ENCODE measurements at regions not wholly inside any gene's neighbourhood (a gene's known extent, or its start where the extent isn't known, plus 50 kb on each side); places are given as distances from the start of the nearest gene placed in this dataset.
"Not testable (repeated sequence)": the region's sequence is repeated elsewhere in the genome, so short reads cannot be mapped to it uniquely, and the experiment has no call there.

GRCh38 chr21:36591326-36591970 lies 107.5 kb upstream of the SIM2 start:
- no peak for DNase-seq (ENCODE audit: low spot score)

- no peak for DNase-seq (ENCODE audit: low spot score)
Measured at GRCh38 chr21:36596174-36596573, 102.7 kb upstream of the SIM2 start.

- no peak for DNase-seq (ENCODE audit: low spot score)
Measured at GRCh38 chr21:36601362-36601761, 97.6 kb upstream of the SIM2 start.

DNA sequence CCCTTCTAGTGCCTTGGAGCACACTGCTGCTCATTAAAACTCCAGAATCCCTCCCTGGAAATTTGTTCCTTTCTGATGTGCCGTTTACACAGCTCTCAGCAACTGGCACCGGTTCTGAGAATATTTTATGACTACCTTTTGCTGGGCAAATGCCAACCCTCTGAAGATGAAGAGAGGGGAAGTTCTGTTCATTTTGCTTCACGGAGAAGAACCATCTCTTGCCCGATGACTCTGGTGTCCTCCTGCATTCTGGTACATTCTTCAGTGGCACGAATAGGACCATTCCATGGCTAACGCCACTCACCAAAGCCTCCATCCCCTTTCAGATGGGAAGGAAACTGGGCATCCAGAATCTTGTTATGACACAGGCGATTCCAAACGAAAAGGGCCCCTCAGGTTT lies 96.2 kb upstream of the SIM2 start:
- DNase-seq (ENCODE audit: low spot score) = no peak

- no peak for DNase-seq (ENCODE audit: low spot score)
Measured at GRCh38 chr21:36603221-36603620, 95.7 kb upstream of the SIM2 start.

DNA sequence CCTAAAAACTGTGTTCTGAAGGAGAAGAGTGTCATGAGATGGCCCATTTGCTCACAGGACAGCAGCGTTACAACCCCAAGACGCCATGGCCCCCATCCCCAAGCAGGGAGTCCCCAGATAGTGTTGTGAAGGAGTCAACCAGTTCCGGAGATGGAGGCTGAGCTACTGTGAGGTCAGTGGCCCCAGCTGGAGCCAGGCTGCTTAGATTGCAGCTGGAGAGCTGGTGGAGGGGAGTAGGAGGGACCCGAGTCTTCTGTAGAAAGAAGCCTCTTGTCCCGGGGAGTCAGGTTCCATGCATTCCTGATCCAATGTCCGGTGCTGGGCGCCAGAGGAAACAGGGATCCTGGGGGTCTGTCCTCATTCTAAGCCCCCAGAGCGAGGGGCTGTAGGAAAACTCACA lies 93.5 kb upstream of the SIM2 start:
- no peak for DNase-seq (ENCODE audit: low spot score)

DNA sequence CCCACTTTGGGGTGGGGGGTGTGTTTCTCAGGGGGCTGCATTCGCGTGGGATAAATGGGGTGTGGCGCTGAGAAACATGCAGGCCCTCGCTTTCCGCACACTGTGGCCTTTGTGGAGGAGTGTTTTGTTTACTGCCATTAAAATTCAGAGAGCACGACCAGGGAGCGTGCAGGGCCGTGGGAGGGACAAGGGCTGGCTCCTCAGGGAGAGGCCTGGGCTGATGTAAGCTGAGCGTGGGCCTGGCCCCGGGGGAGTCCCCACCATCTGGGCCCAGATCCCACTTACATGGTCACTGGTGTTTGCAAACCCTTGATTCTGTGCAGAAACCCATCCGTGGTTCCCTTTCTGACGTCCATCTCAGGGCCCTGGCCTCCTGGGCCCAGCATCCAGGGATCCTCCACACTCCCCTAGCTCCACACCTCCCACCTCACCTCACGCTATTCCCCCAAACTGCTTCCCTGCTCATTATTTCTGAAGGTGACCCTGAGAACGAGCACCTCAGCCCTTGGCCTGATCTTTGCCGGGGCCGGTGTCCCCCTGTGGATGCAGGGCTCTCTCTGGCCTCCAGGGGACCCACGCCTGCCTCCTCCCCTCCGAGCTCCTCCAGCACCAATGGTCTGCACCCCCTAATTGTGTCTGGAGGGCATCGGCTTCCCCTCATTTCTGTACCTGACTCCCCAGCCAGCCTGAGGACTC lies 92.5 kb upstream of the SIM2 start:
- no peak for DNase-seq (ENCODE audit: low spot score)

- no peak for DNase-seq (ENCODE audit: low spot score)
Measured at GRCh38 chr21:36606983-36607325, 92.0 kb upstream of the SIM2 start.

GRCh38 chr21:36608041-36608896 lies 90.6 kb upstream of the SIM2 start:
- DNase-seq (ENCODE audit: low spot score) = no peak

- no peak for DNase-seq (ENCODE audit: low spot score)
Measured at GRCh38 chr21:36608897-36609225, 90.1 kb upstream of the SIM2 start.

DNA sequence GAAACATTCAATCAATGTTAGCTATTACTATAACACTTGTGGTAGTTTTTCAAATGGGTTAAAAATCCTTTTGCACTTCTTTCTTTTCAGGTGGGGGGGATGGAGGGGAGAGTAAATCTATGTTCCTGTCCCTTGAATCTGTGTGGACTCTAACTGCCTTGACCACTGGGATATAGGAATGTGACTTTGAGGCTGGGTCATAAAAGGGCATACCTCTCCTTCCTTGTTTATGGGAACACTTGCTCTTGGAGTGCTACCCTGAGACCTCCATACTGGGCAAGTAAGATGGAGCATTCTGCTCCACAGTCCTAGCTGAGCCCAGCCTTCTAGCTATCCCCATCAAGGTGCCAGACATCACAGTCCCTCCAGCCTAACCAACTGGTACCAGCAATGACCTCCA lies 89.3 kb upstream of the SIM2 start:
- DNase-seq (ENCODE audit: low spot score) = no peak

GRCh38 chr21:36610201-36610600 lies 88.7 kb upstream of the SIM2 start:
- DNase-seq (ENCODE audit: low spot score) = no peak

DNA sequence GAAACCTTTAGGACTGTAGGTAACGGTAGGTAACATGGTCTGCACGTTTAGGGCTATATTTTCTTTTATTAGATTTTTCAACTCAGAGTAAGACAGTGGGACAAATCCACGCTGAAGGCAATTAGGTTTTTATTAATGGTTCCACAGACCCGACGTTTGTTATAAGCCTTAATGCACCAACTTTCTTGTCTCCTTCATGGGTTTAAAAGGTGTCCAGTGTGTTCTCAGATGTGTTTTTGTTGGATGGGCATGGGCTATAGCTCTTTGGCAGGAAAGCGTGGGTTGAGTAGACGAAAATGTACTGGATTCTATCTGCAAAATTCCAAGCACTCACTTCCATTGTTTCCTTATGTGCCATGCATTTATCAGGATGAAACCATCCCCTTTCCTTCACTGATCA lies 88.0 kb upstream of the SIM2 start:
- no peak for DNase-seq (ENCODE audit: low spot score)

- no peak for DNase-seq (ENCODE audit: low spot score)
Measured at GRCh38 chr21:36611379-36611778, 87.5 kb upstream of the SIM2 start.

DNA sequence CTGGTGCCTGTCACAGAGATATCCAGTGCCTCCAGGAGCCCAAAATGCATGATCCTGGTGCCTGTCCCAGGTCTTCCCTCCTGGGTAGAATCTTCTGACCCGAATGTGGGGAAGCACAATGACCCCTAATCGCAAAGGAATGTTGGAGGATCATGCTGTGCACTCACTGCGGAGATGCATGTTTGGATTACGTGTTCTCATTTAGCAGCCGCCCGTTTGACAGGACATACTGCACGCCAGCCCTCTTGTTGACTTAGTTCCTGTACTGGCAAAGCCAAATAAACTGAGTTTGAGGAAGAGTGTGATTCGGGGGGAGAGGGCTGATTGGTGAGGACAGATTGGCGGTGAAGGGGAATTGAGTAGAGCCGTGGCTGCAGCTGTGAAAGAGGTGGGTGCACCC lies 85.9 kb upstream of the SIM2 start:
- DNase-seq (ENCODE audit: low spot score) = no peak

DNA sequence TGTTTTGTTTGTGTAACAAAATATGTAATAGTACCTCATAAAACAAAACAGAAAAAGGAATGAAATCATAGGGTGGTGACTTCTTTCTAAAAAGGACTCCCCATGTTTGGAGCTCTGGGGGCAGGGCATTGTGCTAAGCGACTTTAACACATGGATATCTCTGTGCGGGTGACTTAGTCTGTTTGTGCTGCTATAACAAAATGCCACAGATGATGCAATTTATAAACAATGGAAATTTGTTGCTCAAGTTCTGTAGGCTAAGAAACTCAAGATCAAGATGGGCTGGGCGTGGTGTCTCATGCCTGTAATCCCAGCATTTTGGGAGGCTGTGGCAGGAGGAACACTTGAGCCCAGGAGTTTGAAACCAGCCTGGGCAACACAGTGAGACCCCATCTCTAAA lies 85.4 kb upstream of the SIM2 start:
- no peak for DNase-seq (ENCODE audit: low spot score)

GRCh38 chr21:36615274-36615964 lies 83.5 kb upstream of the SIM2 start:
- no peak for DNase-seq (ENCODE audit: low spot score)

GRCh38 chr21:36616773-36617172 lies 82.1 kb upstream of the SIM2 start:
- not testable (repeated sequence) for DNase-seq (ENCODE audit: low spot score)

- DNase-seq (ENCODE audit: low spot score) = not testable (repeated sequence)
Measured at GRCh38 chr21:36621794-36622193, 77.1 kb upstream of the SIM2 start.

GRCh38 chr21:36624105-36624504 lies 74.8 kb upstream of the SIM2 start:
- DNase-seq (ENCODE audit: low spot score) = no peak

DNA sequence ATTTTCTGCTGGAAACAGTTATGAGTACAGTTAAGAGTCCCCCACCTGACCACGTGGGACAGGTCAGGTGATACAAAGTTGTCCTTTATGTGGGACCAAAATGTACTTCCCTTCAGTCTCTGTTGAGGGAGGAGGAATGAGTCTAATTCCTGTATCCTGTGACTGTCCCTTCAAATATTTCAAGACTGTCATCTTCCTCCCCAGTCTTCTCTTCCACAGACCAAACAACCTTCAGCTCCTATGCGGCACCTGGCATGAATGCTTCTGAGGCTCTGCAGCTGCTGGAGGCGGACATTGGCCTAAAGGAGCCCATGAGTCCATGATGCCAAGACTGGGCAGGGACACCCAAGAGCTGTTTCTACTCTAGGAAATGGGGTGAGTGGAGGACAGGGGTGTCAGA lies 72.1 kb upstream of the SIM2 start:
- no peak for DNase-seq (ENCODE audit: low spot score)

DNA sequence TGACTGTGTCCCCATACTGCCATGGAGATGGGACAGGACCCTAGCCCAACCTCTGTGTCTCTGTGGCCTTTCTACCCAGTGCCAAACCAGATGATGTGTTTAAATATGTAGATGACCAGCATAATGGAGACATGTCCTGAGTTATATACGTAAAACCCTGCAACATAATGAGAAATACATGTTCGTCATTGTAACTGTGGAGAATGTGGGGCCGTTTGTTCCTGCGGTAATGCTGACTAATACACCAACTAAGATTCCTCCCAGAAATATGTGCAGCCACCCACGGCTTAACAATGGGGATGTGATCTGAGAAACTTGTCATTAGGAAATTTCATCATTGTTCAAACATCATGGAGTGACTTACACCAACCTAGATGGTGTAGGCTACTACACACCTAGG lies 71.7 kb upstream of the SIM2 start:
- no peak for DNase-seq (ENCODE audit: low spot score)

DNA sequence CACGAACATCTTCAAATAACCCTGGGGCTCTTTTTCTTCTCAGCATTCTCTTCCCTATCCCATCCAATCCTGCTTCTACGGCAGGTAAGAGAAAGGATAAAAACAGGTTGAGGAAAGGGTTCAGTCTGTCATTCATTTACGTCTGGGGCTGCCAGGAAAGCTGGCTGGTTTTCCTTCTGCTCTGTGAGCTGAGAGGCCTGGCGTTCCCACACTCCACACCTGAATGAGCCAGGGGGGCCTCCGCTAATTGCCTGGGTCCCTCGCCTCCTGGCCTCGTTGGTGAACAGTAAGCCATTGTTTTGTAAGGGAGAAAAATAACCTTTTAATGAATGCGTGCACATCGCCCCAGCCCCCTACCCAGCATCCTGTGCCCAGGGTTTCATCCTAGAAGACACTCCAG lies 70.8 kb upstream of the SIM2 start:
- no peak for DNase-seq (ENCODE audit: low spot score)

All from H4 (cell line).